GM18861 (cell line): ENCODE measurements at regions not wholly inside any gene's neighbourhood (a gene's known extent, or its start where the extent isn't known, plus 50 kb on each side); places are given as distances from the start of the nearest gene placed in this dataset.
A peak's percentile ranks its signal among the peaks of the same experiment; 100 is the strongest.

ENCODE experiments used
- ATAC-seq: cut with Tn5 transposase; IDR thresholded peaks from one replicate; pipeline ENCODE4 v1.9.1; 2021; ENCODE audit not compliant: unreplicated experiment

DNA sequence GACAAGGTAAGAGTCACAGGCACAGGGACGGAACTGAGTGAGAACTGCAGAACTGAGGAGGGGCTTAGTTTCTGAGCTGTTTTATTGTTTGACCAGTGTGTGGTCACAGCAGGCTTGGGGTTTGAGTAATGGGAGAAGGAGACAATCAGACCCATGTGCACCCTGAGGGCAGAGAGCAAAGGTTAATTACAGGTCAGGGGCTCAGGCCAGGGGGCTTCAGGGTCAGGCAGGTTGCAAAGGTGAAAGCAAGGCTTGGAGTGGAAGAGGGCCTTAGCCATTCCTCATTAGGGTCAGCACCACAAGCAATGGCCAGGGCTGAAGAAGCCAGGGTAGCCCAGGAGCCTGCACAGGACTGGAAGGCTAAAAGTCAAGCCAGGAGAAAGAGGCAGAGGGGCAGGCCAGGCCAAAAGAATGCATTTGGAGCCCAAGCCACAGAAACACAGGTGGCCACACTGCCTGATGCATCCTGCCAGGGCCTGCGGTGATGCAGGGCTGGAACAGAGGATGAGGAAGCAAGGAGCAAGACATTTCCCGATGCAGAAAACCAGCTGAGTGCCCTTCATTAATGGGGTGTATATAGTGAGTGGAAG is 209.8 kb upstream of the GYPC start:
- no peak for ATAC-seq

DNA sequence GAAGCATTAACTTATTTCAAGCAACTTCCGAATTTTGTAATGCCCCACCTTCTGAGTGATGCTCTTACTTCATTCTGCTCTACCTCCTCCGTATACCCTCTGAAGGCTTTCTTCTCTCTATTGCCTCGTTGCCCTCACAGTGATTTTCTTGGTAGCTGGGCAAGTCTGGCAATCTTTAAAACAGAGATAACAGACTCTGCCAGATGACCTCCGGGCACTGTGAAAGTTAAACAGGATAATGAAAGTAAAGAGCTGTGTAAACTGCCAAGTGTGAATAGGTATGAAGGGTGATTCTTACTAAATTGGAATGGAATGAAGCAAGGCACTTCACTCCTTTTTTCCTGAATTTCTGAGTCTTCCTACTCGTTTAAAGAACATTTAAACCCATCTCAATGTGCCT is 207.3 kb upstream of the GYPC start:
- no peak for ATAC-seq

DNA sequence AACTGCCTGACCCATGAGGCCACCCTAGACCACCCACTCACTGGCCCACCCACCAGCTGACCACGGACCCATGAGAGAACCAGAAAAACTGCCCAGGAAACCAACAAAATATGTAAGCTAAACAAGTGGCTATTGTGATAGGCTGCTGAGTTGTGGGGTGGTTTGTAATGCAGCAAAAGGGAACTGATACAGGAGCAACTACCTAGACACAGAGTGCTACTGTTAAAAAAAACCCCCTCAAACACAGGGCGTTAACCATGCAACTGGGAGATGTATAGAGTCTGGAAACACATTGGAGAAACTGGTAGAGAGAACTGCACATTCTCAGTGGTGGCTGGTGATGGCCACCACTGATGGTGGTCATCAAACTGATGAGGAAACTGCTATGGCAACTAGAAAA is 206.3 kb upstream of the GYPC start:
- ATAC-seq = peak; percentile 79

DNA sequence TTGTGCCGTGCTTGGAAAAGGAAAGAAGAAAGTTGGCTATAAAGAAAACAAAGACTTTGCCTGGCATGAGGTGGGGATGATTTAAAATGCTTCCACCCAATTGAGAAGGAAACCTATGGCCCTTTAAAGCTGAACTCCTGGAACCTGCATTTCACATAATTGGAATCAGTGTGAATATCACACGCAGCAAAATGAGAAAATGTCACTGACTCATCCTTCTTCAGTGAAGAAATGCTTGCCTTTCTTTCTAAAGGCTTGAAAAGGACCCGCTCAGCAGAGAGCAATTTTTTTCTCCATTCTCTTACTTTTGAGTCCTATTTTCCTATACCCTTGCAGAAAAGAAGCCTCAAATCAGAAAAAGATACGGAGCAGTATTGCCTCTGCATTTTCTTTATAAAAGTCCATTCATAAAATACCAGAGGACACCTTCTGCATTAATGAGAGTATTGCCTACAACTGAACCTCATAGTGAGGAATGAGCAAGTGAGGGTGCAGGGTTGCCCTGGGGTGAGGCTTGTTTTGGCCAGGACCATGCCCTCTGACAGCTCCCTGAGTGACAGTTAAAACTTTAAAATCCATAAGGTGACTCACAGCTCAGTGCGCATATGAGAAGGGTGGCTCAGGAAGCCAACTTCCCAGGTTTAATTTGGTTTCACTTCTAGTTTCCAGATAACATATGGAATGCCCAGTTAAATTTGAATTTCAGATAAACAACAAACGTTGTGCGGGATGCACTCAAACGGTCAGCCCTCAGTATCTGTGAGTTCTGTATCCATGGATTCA is 191.9 kb upstream of the GYPC start:
- no peak for ATAC-seq

DNA sequence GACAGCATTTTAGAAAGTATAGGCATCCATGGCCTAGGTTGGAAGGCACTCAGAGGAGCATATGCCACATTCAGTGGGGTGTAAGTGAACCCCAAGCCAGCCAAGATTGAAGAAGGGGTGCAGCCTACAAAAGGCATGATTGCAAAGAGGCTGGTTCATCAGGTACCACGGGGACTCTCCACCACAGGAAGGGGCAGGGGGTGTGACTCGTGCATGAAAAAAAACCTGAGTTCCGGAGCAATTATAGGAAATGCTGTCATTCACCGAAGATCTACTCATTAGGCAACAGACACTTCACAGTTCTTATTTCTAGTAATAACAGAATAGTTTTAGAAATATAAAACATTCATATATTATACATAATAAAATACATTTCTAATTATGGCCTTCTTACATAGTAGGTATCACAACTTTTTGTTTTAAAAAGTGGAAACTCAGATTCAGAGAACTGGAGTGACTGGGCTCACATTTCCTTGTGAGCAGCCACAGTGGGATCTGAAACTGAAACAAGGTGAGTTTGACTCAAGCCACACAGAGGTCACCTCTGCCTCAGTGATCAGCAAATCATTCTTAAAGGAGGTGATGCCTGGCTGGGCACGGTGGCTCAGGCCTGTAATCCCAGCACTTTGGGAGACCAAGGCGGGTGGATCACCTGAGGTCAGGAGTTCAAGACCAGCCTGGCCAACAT is 188.4 kb upstream of the GYPC start:
- ATAC-seq = peak; percentile 68

DNA sequence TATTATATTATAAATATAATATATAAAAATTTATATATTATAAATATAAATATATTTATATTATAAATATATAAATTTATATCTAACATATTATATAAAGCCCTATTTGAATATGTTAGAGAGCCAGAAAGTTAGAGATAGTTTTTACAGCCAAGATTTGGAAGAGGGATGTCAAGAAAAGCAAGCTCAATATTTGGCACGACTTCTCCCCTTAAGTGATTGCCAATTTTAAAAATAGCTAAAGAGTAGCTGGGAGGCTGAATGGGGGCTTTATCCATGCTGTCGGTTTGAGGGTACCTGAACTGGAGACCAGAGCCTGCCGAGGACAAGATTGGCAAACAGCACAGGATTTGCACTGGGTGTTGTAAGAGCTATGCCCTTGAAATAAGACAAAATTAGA is 180.9 kb upstream of the GYPC start:
- ATAC-seq = no peak

DNA sequence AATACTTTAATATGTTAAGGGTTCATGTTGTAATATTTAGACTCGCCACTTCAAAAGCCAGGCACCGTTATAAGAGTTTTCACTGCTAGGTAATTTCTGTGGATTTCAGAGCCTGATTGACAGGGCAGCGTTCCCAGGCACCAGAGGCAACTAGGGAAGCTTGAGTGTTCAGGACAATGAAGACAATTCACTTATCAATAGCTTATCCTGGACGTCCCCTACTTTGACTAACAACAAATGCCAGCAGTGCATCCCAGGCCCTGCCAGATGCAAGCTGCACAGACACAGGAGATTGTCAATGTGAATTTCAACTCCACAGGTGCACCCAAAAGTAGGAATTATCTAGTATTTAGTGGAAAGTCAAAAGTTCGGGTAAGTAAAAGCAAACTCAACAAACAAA is 179.3 kb upstream of the GYPC start:
- ATAC-seq = no peak

DNA sequence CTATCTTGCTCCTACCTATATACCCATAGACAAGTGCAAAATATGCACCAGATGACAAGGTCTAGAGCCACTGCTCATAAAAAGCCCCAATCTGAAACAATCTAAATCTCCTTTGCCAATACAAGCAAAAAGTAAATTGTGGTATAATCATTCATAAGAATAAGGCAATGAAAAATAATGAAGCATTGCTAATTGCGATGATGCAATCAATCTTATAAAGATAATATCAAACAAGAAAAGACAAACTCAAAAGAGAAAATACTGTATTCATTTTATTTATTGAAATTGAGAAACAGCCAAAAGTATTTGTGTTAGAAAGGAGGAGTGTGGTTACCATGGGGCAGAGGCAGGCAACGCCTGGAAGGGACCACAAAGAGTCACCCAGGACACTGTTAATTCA is 175.9 kb upstream of the GYPC start:
- ATAC-seq = no peak

DNA sequence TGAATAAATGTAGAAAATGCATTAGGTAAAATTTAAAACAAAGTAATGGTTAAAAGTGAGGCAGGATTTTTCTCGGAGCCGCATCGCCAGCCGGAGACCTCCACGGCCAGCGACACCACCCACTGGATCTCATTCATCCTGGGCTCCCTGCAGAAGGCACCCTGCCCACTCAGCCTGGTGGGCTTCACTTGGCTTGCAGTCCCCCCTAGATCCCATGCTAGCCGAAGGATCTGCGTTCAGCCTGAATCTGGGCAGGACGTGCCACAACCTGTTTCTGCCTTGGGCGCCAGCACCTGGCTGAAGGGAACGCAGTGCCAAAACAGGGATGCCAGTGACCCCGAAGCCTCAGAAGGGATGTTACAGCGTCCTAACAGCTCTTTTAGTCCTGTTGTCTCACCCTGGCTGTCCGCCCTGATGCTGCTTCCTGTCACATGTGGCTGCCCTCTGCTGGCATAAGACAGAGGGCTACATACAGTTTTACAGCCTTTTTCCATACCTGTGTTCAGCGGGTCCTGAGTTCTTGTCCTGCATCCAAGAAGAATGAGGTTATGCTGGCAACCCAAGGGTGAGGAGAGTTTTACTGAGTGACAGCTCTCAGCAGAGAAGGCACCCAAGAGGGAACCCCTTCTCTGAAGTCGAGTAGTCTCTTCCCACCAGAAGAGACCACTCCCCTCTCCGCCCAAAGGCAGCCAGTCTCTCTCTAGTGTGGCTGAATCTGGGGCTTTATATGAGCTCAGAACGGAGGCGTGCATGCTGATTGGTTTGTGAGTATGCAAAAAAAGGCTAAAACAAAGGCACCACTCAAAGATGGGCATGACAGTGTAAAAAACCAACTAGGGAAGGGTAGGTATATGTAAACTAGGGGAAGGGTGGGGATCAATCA is 173.1 kb upstream of the GYPC start:
- no peak for ATAC-seq

DNA sequence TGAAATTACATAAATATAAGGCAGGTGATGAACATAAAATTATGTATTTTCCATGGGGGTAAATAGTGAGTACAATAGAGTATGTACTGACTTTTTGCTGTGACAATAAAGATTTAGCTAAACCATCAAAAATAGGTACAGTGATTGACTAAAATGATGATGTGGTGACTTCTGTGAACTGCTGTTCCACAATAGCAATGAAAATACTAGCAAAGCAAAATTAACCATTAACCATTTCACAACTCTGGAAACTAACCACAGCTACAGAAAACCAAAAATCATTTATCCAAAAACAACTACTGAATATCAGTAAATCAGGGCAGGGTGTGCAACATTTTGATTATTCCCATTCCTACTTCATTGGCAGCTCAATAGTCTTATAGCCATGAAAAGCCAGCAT is 161.4 kb upstream of the GYPC start:
- peak; percentile 58 for ATAC-seq

DNA sequence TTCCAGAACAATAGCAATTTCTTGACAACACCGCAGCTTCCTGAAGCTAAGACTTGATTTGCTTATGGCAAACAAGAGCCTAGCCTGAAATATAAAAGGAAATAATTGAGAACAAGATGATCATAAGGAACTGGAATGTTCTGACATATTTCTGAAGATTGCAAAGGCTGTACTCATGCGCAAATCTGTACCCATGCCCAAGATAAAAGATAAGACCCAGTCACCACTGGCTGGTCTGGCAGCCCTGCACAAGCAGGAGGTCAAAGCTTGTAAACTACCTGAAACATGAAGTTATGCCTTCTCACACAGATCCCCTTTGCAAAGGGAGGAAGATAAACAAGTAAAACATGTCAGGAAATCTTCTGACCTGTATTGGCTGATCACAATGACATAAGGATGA is 160.8 kb upstream of the GYPC start:
- ATAC-seq = no peak

DNA sequence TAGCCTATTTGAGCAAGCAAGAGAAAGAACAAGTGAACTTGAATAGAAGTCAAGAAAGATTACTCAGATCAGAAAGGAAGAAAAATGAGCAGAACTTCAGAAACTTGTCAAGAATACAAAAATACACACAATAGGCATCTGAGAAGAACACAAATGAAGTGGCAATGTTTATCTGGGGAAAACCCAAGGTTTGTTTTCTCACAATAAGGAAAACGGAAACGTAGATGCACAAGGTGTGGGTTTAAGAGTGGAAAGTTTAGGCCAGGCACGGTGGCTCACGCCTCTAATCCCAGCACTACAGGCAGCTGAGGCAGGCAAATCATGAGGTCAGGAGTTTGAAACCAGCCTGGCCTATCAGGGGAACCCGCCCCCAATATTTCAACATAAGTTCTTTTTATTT is 159.5 kb upstream of the GYPC start:
- ATAC-seq = peak; percentile 93

DNA sequence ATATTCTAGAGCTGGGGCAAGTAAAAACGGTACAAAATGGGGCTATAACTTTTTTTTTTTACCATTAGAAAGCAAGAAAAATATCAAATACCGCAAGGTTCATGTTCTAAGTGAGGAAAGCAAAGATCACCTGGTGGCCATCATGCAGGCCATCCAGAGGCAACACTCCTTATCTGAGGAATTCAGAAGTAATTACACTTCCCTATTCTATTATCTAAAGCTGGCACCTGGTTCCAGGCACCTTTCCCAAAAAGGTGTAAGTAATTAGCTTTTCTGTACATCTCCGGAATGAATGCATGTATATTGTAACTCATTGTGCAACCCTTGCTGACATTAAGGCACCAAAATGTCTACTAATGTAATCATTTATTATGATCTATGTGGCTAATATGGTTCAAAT is 152.5 kb upstream of the GYPC start:
- no peak for ATAC-seq

DNA sequence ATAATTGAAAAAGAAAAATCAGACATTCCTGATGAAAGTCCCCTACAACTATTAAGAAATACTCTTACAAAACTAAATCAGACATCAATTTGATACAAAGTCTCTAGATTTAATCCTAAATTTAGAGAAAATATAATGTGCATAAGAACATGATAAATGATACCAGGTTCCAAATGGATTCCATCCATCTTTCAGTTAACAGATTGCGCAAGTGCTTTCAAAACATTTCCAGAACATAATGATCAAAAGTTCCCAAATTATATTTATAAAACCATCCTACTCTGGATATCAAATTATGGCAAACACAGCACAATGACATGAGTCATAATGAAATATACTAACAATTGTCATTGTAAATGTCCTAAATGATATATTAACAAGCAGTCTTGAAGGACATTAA is 151.0 kb upstream of the GYPC start:
- no peak for ATAC-seq

DNA sequence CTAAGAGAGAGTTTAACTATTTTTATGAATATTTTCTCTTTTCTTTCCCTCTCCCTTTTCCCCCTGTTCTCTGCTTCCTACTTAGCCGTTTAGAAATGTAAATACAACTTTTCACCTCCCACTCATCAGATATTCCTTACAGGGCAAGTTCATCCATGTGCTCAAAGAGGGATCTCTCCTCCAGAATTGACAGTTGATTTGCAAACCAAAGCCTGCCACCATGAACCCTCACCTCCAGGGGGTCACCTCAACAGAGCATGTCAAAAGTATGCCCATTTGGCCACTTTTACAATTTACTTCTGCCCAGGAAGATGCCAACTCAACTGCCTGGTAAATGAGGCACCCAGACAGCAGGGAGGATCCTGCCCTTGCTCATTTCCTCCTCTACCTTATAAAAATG is 149.2 kb upstream of the GYPC start:
- no peak for ATAC-seq

DNA sequence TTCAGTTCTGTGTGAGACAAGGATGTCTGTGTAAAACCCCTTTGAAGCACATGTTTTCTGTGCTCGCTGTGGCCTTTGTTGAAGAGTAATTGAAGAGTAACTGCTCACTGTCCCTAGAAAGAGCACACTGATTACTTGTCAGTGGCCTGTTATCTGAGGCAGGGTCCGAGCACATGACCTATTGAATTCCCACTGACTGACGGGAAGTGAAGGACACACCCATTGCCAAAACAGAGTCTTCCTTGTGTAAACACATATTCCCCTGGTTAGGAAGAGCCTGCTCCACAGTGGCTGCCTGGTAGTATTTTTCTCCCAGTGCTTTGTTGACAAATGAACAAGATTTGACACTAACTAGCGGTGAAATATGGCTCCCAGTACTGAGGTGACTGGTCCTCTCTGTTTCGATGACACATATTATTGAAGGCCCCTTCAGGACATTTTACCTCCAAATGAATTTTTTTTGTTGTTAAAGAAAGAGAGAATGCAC is 148.5 kb upstream of the GYPC start:
- ATAC-seq = no peak

DNA sequence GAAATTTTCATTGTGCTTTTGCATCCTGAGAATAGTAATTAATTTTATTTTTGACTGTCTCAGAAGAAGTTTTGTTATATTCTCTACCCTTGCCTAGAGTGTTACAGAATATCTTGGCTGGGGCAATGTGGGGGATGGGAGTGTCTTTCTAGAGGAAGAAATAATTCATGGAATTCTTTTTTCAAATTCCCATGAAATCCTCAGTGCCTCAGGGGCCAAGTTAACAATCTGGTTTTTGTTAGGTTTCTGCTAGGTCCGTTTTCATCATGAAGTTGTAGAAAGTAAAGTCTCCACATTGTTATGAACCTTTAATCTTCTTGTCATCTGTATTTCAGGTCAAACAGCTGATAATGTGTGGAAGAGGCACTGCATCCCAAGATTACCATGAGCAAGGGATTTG is 145.6 kb upstream of the GYPC start:
- no peak for ATAC-seq

DNA sequence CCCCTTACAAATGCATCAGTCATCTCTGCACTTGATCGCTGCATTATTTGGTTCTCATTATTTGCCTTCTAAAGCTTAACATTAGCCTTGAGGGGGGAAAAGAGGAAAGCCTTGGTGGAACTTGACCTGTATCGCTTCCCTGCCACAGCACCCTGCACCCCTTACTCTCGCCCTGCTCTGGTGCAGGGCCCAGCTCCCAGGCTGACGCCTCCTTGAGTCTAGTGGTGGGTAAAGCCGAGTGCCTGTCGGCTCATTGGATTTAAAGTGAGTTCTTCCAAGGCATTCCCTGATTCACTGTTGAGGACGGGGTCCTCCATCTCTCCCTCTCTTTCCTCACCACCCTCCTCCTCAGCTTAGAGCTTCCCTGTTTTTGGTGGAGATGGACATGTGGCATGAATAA is 145.0 kb upstream of the GYPC start:
- ATAC-seq = no peak

DNA sequence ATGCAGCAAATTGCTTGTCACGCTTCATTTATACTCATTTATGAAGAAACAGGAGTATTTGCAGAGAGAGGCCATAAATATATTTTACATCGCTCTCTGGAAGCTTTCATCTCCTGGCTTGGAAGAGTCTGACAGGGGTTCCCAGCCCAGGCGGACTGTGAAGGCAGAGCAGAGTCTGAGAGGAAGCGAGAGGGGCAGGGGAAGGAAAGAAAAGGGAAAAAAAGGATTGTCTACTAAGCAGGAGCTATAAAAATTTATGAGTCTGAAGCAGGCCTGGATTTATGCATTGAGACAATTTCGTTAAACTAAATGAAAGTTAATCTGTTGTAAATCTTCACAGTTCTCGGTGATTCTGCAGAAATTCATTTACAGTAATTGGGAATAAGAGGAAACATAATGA is 143.9 kb upstream of the GYPC start:
- ATAC-seq = no peak

DNA sequence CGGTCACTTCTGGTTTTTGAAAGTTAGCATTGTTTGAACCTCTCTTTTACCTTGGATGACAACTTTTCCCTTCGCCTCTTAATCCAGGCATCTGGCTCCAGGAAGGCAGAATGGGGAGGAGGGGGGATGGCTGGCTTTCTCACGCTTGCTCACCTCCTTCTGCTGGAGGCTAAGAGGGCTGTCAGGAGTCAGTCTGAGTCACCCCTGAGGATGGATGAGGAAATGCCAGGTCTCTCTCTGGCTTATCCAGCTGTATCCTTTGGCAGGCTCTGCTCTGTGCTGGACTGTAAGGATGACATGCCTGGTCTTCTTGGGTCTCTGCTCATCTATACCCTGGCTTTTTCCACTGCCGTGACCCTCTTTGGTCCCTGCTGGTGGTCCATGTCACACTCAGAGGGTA is 142.9 kb upstream of the GYPC start:
- ATAC-seq = no peak

DNA sequence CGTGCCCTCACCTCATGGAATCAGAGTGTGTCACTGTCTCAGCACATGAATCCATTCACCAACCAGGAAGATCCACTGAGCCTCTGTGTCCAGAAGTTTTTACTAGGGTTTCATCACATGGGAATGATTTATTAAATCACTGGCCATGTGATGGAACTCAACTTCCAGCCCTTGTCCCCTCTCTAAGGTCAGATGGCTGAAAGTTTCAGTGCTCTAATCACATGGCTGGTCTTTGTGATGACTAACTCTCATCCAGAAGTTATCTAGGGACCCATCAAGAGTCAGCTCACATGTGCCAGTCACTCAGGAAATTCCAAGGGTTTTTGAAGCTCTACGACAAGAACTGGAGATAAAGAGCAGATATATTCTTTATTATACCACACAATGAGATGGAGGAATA is 140.5 kb upstream of the GYPC start:
- ATAC-seq = no peak
